A673 (cell line): ENCODE measurements at regions not wholly inside any gene's neighbourhood (a gene's known extent, or its start where the extent isn't known, plus 50 kb on each side); places are given as distances from the start of the nearest gene placed in this dataset.

Experiments used
- BruUV-seq: library from RNA; stranded (reverse); fragments of 400-500 nt; replicated peaks from 2 replicates; lab custom pipeline; 2021; lab: Mats Ljungman, UMichigan
- CTCF ChIA-PET: fragments of 300-600 bp; sonication (Branson Sonifier 250); formaldehyde crosslinking; loops from one replicate; lab custom pipeline; 2022; ENCODE audit warnings: antibody characterized with exemption; lab: Charles Lee
- POLR2A ChIA-PET: fragments of 300-600 bp; sonication (Branson Sonifier 250); formaldehyde crosslinking; loops from one replicate; lab custom pipeline; 2022; ENCODE audit warnings: antibody characterized with exemption; ENCODE audit not compliant: low non-redundant PET; lab: Charles Lee
- DNase-seq: peaks from one replicate; pipeline ENCODE4 v3.0.0-alpha.2; 2015; ENCODE audit warnings: low spot score
- H3K27ac ChIP-seq: fragments of 200-600 bp; sonication (generic); 2 replicates; pipeline ENCODE4 v1.5.1; 2016; ENCODE audit warnings: mixed run types, low read depth, mild to moderate bottlenecking, mixed read lengths, antibody characterized with exemption, low read length; ENCODE audit not compliant: poor library complexity, severe bottlenecking
- H3K27me3 ChIP-seq: fragments of 200-600 bp; sonication (generic); replicated peaks from 2 replicates; pipeline ENCODE4 v1.6.1; 2017; ENCODE audit warnings: mixed run types, low read depth, mild to moderate bottlenecking, mixed read lengths, antibody characterized with exemption, low read length; ENCODE audit not compliant: insufficient read depth, poor library complexity
- H3K36me3 ChIP-seq: fragments of 200-600 bp; sonication (generic); 2 replicates; pipeline ENCODE4 v1.6.1; 2016; ENCODE audit warnings: mixed run types, mild to moderate bottlenecking, mixed read lengths, antibody characterized with exemption, low read length; ENCODE audit not compliant: insufficient read depth, poor library complexity, severe bottlenecking
- H3K4me1 ChIP-seq: fragments of 200-600 bp; sonication (generic); 2 replicates; pipeline ENCODE4 v1.6.1; 2017; ENCODE audit warnings: mixed run types, mild to moderate bottlenecking, mixed read lengths, antibody characterized with exemption, low read length; ENCODE audit not compliant: insufficient read depth, poor library complexity, severe bottlenecking
- H3K4me3 ChIP-seq: fragments of 200-600 bp; sonication (generic); 2 replicates; pipeline ENCODE4 v1.5.1; 2016; ENCODE audit warnings: low read depth, mixed run types, mild to moderate bottlenecking, mixed read lengths, low read length; ENCODE audit not compliant: poor library complexity, severe bottlenecking
- H3K9me3 ChIP-seq: fragments of 200-600 bp; sonication (generic); 2 replicates; pipeline ENCODE4 v1.6.1; 2016; ENCODE audit warnings: mixed run types, low read depth, mild to moderate bottlenecking, mixed read lengths, antibody characterized with exemption, low read length; ENCODE audit not compliant: poor library complexity, severe bottlenecking
- CTCF ChIP-seq: fragments of 300-800, 200-600 bp; sonication (generic); conservative IDR thresholded peaks from 2 replicates; pipeline ENCODE4 v1.5.1; 2017; ENCODE audit warnings: low read depth, mild to moderate bottlenecking, antibody characterized with exemption, low read length, moderate library complexity, mixed read lengths
- EZH2 ChIP-seq: fragments of 200-600 bp; sonication (generic); IDR thresholded peaks from 2 replicates; pipeline ENCODE4 v1.6.1; 2017; ENCODE audit warnings: borderline replicate concordance, low read depth, mild to moderate bottlenecking, mixed read lengths, antibody characterized with exemption, low read length; ENCODE audit not compliant: poor library complexity, severe bottlenecking
- intact Hi-C: fragments of 100-400 bp; cut with micrococcal nuclease; formaldehyde crosslinking; loops from one replicate; pipeline ENCODE4 v1.10.0; 2022; ENCODE audit not compliant: unreplicated experiment

GRCh38 chr11:45085646-45086501, 60.6 kb upstream of the PRDM11 start:
- no peak for TF ChIP-seq EZH2
- no peak for TF ChIP-seq CTCF

GRCh38 chr11:45086526-45086925, 59.9 kb upstream of the PRDM11 start:
- no peaks in the 10 kb centered on the region for H3K4me1 ChIP-seq
- no peak overlapping the region for H3K27ac ChIP-seq
- TF ChIP-seq EZH2, result no peak
- no peak for DNase-seq
- ChIA-PET CTCF (no interaction called here), POLR2A (no interaction called here)
- intact Hi-C loops, result no loop called here
- H3K27me3 ChIP-seq, result peaks cover 5% of the 10 kb centered on the region
- H3K9me3 ChIP-seq, result no peaks in the 10 kb centered on the region
- H3K4me3 ChIP-seq, result no peak overlapping the region
- H3K36me3 ChIP-seq, result no peaks in the 10 kb centered on the region
- BruUV-seq, result no TSS peak

More at GRCh38 chr11:45085646-45086501, 60.6 kb upstream of the PRDM11 start:
- H3K4me1 ChIP-seq, result no peaks in the 10 kb centered on the region
- H3K36me3 ChIP-seq, result no peaks in the 10 kb centered on the region
- intact Hi-C loops, result no loop called here
- H3K27me3 ChIP-seq, result no peaks in the 10 kb centered on the region
- ChIA-PET CTCF (no interaction called here), POLR2A (no interaction called here)
- no TSS peak for BruUV-seq
- H3K9me3 ChIP-seq, result no peaks in the 10 kb centered on the region
- no peak for DNase-seq
- H3K4me3 ChIP-seq, result no peak overlapping the region
- no peak overlapping the region for H3K27ac ChIP-seq

GRCh38 chr11:45087086-45087899, 59.1 kb upstream of the PRDM11 start:
- peaks cover 6% of the 10 kb centered on the region for H3K27me3 ChIP-seq
- CTCF ChIA-PET, result interaction anchor here (1.8 kb wide), 1 partner anchor 151 kb away, joined by 4 read pairs; no protein-coding TSS in a partner anchor
- no peaks in the 10 kb centered on the region for H3K9me3 ChIP-seq
- intact Hi-C loops, result no loop called here
- no peaks in the 10 kb centered on the region for H3K36me3 ChIP-seq
- no peak for TF ChIP-seq EZH2
- no peak for TF ChIP-seq CTCF
- BruUV-seq, result no TSS peak
- no peak overlapping the region for H3K27ac ChIP-seq
- POLR2A ChIA-PET, result no interaction called here
- DNase-seq, result no peak
- H3K4me1 ChIP-seq, result no peaks in the 10 kb centered on the region
- no peak overlapping the region for H3K4me3 ChIP-seq
